Limb (tissue), 2 donors: ENCODE measurements at regions not wholly inside any gene's neighbourhood (a gene's known extent, or its start where the extent isn't known, plus 50 kb on each side); places are given as distances from the start of the nearest gene placed in this dataset.
"Not testable (repeated sequence)": the region's sequence is repeated elsewhere in the genome, so short reads cannot be mapped to it uniquely, and the experiment has no call there.

Experiments used
- DNase-seq, 2 donors: peaks; one replicate each; pipeline ENCODE4 v3.0.0-alpha.2; 2016; ENCODE audit errors: extremely low spot score in 2 of 2

GRCh38 chr16:59567496-59567895, 833.4 kb upstream of the GOT2 start:
- no peak for DNase-seq

DNA sequence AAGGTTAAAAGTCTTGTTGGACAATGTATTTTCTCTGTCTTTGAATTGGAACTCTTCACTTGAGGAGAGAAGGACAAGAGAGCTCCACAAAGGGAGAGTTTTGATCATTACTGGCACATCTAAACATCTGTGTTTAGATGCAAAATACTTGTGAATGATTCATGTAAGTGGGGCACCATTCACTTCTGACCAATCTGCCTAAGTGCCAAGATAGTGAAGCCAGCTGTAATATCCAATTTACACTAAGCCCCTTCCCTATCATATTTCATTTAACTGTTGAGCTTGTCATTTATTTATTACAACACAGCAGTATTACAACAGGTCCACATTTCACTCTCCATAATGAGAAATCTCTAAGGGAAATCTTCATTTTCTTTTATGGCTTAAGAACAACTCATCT, 832.3 kb upstream of the GOT2 start:
- DNase-seq: no peak

- DNase-seq: no peak
Observed at GRCh38 chr16:59558679-59559078, 824.6 kb upstream of the GOT2 start.

- no peak for DNase-seq
Observed at GRCh38 chr16:59552164-59552563, 818.0 kb upstream of the GOT2 start.

DNA sequence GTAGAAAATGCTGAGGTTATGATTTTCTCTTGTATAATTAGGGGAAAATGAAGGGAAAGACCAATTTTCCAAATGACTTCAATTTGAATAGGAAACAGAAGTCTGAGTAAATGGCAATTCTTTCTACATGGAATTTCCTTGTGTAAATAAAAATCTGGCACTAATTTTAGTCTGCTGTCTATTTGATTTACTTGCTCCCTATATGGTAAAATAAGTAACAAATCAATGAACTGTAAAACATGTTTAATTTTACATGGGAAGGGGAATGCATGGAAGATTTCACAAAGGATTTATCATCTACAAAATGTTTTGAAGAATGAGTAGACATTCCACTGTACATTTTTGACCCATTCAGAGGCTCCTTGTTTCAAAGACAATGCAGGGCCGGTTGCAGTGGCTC, 811.6 kb upstream of the GOT2 start:
- DNase-seq: no peak

GRCh38 chr16:59543641-59544040, 809.5 kb upstream of the GOT2 start:
- no peak for DNase-seq

DNA sequence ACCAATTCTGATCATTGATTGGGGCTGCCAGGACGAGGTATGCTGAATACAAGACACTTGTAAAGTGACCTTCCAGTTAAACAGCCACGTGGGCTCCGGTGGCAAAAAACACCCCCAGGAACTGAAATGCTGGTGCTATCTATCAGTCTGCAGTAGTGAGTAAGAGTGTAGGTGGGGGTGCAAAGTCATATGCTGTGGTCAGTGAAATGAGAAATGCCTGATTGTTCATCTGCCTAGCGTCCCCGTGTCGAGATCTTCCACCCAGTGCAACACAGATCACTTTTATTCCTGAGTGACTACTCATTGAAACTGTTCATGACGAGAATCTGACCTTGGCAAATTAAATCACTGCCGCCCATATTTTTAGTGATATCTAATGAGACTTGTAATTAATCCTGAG, 806.5 kb upstream of the GOT2 start:
- DNase-seq: no peak

GRCh38 chr16:59535298-59535697, 801.2 kb upstream of the GOT2 start:
- DNase-seq: no peak

GRCh38 chr16:59527206-59527997, 793.3 kb upstream of the GOT2 start:
- no peak for DNase-seq

- no peak for DNase-seq
Observed at GRCh38 chr16:59522826-59523225, 788.7 kb upstream of the GOT2 start.

GRCh38 chr16:59518721-59519120, 784.6 kb upstream of the GOT2 start:
- not testable (repeated sequence) for DNase-seq

- no peak for DNase-seq
Observed at GRCh38 chr16:59514651-59515050, 780.5 kb upstream of the GOT2 start.

GRCh38 chr16:59510008-59510424, 775.9 kb upstream of the GOT2 start:
- no peak for DNase-seq

GRCh38 chr16:59500601-59501000, 766.5 kb upstream of the GOT2 start:
- no peak for DNase-seq

- DNase-seq: no peak
Observed at GRCh38 chr16:59487067-59487466, 753.0 kb upstream of the GOT2 start.

DNA sequence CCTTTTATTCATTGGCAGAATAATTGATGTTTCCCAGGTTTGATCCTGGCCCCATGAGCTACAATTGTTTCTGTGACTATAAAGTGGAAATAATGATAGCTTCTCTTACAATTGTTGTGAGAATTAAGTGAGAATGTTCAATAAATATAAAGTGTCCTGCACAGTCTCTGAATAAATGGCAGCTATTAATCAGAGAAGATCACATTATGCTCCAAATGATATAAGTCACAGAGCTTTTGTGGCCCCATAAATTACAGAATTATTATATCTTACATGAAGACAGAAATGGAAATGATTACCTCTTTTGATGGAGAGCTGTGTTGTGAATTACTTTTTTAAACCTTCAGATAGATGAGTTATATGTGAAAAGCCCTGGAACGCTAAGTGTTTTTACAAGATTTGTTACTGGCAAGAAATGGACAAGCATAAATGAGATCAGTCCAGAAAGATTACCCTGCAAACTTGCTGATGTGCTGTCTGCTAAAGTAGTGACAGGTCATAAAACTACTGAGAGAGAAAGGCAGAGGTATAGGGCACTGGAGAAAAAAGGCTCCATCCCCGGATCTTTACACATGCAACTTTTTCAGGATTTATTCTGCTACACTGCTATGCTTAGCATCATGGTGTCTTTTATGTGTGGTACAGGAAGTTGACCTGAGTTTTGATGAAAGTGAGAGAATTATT, 750.9 kb upstream of the GOT2 start:
- no peak for DNase-seq

- no peak for DNase-seq
Observed at GRCh38 chr16:59478838-59479237, 744.7 kb upstream of the GOT2 start.

- DNase-seq: no peak
Observed at GRCh38 chr16:59470556-59470955, 736.4 kb upstream of the GOT2 start.

- DNase-seq: no peak
Observed at GRCh38 chr16:59469266-59469665, 735.1 kb upstream of the GOT2 start.

GRCh38 chr16:59463776-59464175, 729.7 kb upstream of the GOT2 start:
- DNase-seq: no peak

- no peak for DNase-seq
Observed at GRCh38 chr16:59459806-59460205, 725.7 kb upstream of the GOT2 start.

GRCh38 chr16:59455497-59455896, 721.4 kb upstream of the GOT2 start:
- no peak for DNase-seq

- not testable (repeated sequence) for DNase-seq
Observed at GRCh38 chr16:59450513-59450912, 716.4 kb upstream of the GOT2 start.
